ENCODE measurements at regions not wholly inside any gene's neighbourhood (a gene's known extent, or its start where the extent isn't known, plus 50 kb on each side); places are given as distances from the start of the nearest gene placed in this dataset.
"Not testable (repeated sequence)": the region's sequence is repeated elsewhere in the genome, so short reads cannot be mapped to it uniquely, and the experiment has no call there.

- no peak for DNase-seq (ENCODE audit: low read depth)
Measured at GRCh38 chr3:151552589-151552988, 91.7 kb upstream of the IGSF10 start.

DNA sequence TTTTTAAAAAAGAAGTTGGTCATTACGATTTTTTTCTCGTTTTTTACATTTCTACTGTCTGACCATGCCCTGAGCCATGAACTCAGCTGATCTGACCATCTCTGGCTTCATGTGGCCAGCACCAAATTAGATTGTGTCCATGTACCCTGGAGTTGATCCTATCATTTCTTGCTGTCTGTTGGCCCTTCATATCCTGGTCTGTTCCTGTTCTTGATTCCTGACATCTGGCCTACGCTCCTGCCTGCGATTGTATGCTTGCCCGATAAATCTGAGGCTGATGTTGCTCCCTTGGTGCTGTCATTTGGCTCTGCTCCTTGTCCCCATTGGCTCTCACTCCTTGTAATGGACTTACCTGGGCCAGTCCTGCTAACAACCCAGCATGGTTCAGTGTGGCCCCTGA, 89.8 kb upstream of the IGSF10 start:
- no peak for DNase-seq (ENCODE audit: low read depth)

- DNase-seq (ENCODE audit: low read depth), result no peak
Measured at GRCh38 chr3:151550025-151550618, 89.3 kb upstream of the IGSF10 start.

GRCh38 chr3:151548195-151548594, 87.3 kb upstream of the IGSF10 start:
- DNase-seq (ENCODE audit: low read depth), result no peak

GRCh38 chr3:151544164-151544548, 83.3 kb upstream of the IGSF10 start:
- no peak for DNase-seq (ENCODE audit: low read depth)

GRCh38 chr3:151541178-151541577, 80.3 kb upstream of the IGSF10 start:
- DNase-seq (ENCODE audit: low read depth), result no peak

DNA sequence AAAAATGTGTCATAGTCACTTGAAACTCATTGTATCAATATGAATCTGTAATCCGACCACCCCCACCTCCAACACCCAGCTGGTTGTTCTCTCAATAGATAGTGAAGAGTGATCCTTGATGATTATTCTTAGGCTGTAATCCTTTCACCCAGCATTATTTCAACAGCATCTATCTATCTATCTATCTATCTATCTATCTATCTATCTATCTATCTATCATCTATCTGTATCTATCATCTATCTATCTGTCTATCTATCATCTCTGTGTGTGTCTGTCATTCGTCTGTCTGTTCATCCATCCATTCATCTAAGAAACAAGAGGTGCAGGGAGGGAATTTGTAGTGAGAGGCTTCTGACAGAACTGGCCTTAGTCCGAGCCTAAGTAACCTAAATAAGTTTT, 78.7 kb upstream of the IGSF10 start:
- DNase-seq (ENCODE audit: low read depth), result no peak

DNA sequence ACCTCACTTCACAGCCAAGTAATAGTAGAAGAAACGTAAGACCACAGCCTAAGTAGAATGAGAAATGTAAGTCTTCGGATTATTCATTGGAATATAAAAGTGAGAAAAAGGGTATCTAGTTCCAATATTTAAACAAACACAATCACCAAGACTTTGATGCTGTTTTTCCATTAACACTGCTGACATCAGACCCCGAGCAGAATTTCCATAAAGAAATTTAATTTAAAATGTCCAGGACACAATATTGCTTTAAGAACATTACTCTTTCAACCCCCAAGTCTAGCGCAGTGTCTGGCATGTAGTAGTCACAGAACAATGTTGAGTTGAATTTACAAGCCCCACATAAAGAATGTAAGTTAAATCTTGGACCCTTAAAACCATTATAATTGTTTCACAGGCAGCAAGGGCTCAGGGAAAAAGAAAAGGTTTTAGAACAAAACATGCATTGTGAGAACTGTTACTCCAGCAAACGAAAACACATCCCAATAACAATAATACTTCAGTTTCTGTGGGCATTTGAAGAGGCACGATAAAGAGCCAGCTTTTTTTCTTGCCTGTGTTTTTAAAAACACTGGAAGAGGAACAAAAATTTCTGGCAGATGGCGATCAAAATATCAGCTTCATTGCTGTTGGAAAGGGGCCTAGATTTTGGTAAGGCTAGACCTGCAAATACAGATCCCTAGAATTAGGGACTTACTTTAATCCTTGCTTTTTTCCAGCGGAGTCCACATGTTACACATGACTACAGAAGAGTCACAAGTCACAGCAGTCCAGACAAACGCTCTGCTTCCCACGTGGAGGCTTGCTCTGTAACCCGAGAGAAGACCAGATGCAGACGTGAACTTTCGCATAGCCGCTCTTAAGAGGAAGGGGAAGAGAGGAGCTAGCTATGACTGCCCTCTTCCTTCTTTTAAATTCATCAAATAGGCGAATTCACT, 77.9 kb upstream of the IGSF10 start:
- peak; percentile 64 for DNase-seq (ENCODE audit: low read depth)

- no peak for DNase-seq (ENCODE audit: low read depth)
Measured at GRCh38 chr3:151537726-151538125, 76.9 kb upstream of the IGSF10 start.

GRCh38 chr3:151526757-151527156, 65.9 kb upstream of the IGSF10 start:
- no peak for DNase-seq (ENCODE audit: low read depth)

DNA sequence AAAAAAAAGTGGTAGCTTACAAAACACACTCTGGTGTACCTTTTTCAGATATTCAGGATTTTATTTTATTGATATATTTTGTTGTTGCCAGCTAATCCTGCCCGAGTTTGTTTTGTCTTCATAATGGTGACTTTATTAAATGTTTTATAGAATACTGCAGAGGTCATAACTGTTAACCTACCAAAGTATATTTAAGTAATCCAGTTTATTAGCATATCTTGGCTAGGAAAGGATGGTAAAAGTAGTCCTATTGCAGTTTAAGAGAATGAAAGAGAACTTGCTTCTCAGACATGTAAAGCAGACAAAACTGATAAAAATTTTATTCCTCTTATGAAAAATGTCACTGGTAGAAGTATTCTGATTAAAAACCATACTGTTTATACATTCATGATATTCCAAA, 59.2 kb upstream of the IGSF10 start:
- DNase-seq (ENCODE audit: low read depth), result no peak

- not testable (repeated sequence) for DNase-seq (ENCODE audit: low read depth)
Measured at GRCh38 chr3:151511433-151511832, 50.6 kb upstream of the IGSF10 start.

Measured in fibroblast of the conjunctiva (primary cell).